Activated gamma-delta T cell treated with Interleukin-2 at 50 U/mL for 16 hours (primary cell): ENCODE measurements at regions not wholly inside any gene's neighbourhood (a gene's known extent, or its start where the extent isn't known, plus 50 kb on each side); places are given as distances from the start of the nearest gene placed in this dataset.
A peak's percentile ranks its signal among the peaks of the same experiment; 100 is the strongest.
"Not testable (repeated sequence)": the region's sequence is repeated elsewhere in the genome, so short reads cannot be mapped to it uniquely, and the experiment has no call there.

Experiments
- DNase-seq: peaks from one replicate; pipeline ENCODE4 v3.0.0-alpha.2; 2020

- DNase-seq, result no peak
Observed at GRCh38 chr5:101728933-101729332, 567.2 kb downstream of the SLCO4C1 start.

DNA sequence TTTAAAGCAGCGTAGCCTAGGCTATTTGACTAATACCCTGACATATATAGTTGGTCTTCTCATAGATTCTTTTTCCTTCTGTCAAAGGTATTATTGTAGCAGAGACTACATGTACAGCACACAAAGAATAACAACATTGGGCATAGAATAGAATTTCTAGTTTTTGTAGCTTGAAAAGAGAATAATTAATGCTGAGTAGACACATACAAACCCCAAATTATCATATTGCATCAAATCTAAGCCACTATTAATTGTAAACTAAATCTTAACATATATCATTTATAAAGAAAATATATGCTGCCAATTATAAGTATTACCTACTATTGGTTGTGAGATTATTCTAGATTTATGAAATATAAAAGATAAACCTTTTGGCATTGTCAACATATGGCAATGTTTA is 574.5 kb downstream of the SLCO4C1 start:
- DNase-seq, result no peak

GRCh38 chr5:101720033-101720432 is 576.1 kb downstream of the SLCO4C1 start:
- no peak for DNase-seq

GRCh38 chr5:101717721-101718120 is 578.4 kb downstream of the SLCO4C1 start:
- DNase-seq, result no peak

DNA sequence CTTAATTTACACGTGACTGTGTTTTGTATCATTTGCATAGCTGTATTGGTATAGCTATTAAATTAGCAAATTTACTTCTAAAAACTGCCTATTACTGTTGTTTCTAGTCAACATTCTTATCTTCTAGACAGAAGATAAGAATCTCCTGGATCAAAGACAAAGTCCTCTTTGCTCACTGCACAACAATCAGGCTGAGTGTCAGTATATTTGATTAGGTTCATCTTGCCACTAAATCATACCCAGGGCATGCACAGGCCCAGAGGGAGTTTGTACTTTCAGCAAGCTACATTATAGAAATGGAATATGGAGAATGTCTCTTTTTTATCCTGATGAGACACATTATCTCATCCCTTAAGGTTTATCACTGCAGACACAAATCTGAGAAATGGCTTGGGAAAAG is 579.1 kb downstream of the SLCO4C1 start:
- no peak for DNase-seq

DNA sequence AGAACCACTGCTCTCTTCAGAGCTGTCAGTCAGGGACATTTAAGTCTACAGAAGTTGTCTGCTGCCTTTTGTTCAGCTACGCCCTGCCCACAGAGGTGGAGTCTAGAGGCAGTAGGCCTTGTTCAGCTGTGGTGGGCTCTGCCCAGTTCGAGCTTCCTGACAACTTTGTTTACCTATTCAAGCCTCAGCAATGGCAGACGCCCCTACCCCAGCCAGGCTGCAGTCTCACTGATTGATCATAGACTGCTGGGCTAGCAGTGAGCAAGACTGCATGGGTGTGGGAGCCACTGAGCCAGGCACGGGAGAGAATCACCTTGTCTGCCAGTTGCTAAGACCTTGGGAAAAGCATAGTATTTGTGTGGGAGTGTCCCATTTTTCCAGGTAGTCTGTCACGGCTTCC is 580.3 kb downstream of the SLCO4C1 start:
- DNase-seq, result not testable (repeated sequence)

DNA sequence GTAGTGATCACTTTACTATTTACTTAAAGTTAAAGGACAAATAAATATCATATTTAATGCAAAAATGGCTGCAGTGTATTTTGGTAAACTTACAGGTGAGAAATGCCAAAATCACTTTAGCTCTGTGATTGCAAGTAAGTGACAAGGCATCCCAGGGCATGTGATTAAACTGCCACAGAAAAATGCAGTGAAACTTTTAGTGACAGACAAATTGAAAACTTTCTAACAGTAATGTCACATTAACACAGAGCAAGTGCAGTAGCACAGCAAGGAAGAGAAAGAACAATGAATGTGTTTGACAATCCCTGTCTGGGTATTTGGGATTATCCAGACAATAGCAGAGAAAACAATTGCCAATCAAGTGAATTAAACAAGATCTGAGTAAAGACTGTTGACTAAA is 606.8 kb downstream of the SLCO4C1 start:
- no peak for DNase-seq

DNA sequence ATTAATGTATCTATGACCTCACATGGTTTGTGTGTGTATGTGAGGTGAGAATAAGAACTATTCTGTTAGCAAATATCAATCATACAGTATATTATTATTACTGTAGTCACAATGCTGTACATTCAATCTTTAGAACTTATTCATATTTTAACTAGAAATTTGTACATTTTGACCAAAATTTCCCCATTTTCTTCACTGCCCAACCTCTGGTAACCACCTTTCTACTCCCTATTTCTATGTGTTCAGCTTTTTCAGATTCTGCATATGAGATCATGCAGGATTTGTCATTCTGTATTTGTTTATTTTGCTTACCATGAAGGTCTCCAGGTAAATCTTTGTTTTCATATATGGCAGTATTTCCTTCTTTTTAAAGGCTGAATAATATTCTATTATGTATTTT is 607.9 kb downstream of the SLCO4C1 start:
- no peak for DNase-seq

GRCh38 chr5:101687349-101687985 is 608.6 kb downstream of the SLCO4C1 start:
- no peak for DNase-seq

GRCh38 chr5:101686536-101687157 is 609.4 kb downstream of the SLCO4C1 start:
- no peak for DNase-seq

DNA sequence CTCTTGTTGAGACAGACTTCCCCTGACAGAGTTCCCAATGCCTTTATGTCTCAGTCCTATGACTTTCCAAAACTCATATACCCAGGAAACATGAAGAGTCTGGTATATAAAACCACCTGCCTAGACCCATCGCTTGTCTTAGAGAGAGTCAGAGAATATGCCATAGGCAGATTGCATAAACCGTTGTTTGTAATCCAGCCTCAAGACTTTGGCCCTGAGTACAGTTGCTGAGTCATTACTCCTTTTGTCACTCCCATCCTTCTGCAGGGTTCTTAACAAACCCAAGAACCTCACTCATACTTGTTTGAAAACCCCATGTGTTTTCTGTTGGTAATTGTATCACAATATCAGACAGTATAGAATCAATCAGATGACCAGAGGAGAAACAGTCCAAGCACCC is 616.3 kb downstream of the SLCO4C1 start:
- DNase-seq, result no peak

GRCh38 chr5:101678481-101679193 is 617.4 kb downstream of the SLCO4C1 start:
- peak; percentile 10 for DNase-seq

GRCh38 chr5:101677961-101678360 is 618.1 kb downstream of the SLCO4C1 start:
- no peak for DNase-seq

DNA sequence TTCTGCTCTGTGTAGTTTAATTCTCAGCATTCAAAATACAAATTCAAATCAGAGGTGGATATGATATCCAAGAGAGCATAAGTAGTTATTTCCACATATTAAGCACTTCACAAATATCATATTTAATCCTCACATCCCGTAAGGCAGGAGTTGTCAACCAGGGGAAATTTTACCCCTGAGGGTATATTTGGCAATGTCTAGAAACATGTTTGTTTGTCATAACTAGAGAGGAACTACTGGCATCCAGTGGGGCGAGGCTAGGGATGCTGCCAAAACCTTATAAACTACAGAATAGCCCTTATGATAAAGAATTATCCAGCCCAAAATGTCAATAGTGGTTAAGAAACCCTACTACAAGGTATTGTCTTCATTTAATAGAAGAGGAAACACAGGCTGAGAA is 619.4 kb downstream of the SLCO4C1 start:
- DNase-seq, result no peak

DNA sequence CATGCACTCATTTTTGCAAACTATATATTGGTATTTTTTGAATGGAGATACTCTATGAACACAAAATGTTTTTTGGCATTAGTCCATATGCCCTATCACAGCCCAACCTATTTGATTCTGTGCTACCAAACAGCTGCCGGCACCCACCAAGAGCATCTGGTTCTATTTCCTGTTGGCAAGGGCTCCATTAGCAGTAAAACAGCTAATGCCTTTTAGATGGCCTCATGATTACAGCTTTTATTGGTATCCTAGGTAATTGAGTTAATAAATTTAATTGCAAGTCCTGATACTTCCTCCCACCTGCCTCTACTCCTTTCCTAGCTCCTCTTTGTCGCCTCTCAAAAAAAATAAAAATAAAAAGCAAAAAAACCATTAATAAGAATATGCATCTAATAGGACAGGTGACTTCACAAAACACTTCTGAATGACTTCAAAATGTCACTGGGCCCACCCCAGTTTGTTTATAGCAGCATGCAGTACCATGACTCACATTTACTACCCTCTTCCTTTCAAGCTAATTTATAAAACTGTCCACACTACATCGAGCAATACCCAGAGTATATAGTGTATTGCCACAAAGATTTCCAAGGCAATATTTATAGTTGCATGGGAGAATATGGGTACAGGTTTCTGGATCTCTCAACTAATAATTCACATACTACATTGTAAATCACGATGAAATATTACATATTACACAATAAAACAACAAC is 620.4 kb downstream of the SLCO4C1 start:
- DNase-seq, result no peak

DNA sequence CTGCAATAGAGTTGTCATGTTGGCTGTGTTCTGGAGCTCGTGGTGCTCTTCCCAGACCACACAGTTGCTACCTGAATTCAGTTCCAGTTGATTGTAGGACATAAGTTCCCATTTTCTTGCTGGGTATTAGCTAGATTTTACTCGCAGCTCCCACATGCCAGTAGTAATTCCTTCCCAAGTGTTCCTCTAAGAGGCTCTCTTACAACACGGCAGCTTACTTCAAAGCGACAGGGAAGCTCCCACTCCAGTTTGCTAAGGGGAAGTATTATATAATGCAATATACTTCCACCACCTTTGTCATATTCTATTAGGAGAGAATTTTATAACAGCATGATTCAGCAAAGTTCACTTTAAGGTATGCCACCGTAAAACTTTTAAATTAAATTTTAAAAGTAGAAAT is 623.0 kb downstream of the SLCO4C1 start:
- no peak for DNase-seq

DNA sequence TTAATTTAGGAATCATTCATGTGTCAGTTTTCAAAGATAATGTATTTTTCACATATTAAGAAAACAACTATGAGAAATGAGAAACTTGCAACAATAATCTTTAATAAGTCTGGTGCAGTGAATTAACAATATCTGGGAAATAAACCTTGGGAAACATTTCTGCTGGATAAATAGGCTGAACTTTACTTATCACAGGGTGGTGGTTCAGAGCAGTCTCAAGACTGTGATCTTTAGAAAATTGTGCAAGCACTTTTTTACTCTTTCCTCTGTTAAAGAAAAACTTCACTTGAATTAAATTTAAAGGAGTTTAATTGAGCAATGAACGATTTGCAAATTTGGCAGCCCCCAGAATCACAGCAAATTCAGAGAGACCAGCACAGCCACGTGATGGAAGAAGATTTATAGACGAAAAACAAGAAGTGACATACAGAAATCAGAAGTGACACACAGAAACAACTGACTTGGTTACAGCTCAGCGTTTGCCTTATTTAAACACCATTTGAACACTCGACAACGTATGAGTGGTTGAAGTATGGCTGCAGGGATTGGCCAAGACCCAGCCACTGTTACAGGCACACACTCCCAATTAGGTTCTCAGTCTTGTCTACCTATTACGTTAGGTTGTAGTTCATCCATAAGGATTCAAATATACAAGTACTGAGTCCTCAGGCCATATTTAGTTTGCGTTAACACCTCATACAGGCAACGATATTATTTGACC is 631.9 kb downstream of the SLCO4C1 start:
- no peak for DNase-seq

- no peak for DNase-seq
Observed at GRCh38 chr5:101663543-101663942, 632.5 kb downstream of the SLCO4C1 start.

- DNase-seq, result no peak
Observed at GRCh38 chr5:101662263-101662662, 633.8 kb downstream of the SLCO4C1 start.

- DNase-seq, result no peak
Observed at GRCh38 chr5:101658433-101658832, 637.7 kb downstream of the SLCO4C1 start.

- DNase-seq, result no peak
Observed at GRCh38 chr5:101653996-101654395, 642.1 kb downstream of the SLCO4C1 start.

GRCh38 chr5:101647861-101648260 is 648.2 kb downstream of the SLCO4C1 start:
- no peak for DNase-seq

DNA sequence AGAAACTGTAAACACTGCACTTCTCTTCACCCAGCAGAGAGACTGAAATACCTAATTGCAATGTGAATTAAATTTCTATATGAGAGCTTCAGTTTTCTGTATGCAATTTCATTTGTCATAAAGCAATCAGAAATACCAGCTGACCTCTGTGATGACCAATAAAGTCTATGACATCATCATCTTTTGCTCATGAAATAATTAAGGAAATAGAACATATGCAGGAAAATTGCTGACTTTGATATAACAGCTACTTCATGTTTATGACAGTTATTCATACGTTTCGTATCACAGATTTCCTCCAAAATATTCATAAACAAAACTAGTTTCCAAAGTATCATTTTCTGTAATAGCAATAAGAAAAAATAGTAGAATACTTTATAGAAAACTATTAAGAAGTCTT is 652.3 kb downstream of the SLCO4C1 start:
- DNase-seq, result no peak
